ENCODE measurements at regions not wholly inside any gene's neighbourhood (a gene's known extent, or its start where the extent isn't known, plus 50 kb on each side); places are given as distances from the start of the nearest gene placed in this dataset.

DNA sequence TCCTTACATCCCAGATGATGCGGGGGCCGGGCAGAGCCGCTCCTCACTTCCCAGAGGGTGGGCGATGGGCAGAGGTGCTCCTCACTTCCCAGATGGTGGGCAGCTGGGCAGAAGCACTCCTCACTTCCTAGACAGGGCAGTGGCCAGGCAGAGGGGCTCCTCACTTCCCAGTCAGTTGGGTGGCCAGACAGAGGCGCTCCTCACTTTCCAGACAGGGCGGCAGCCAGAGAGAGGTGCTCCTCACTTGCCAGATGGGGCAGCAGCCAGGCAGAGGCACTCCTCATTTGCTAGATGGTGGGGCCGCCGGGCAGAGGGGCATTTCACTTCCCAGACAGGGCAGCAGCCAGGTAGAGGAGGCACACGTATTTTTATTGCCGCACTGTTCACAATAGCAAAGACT, 622.0 kb upstream of the KCNMB2 start:
- TF ChIP-seq, protein P1, sequence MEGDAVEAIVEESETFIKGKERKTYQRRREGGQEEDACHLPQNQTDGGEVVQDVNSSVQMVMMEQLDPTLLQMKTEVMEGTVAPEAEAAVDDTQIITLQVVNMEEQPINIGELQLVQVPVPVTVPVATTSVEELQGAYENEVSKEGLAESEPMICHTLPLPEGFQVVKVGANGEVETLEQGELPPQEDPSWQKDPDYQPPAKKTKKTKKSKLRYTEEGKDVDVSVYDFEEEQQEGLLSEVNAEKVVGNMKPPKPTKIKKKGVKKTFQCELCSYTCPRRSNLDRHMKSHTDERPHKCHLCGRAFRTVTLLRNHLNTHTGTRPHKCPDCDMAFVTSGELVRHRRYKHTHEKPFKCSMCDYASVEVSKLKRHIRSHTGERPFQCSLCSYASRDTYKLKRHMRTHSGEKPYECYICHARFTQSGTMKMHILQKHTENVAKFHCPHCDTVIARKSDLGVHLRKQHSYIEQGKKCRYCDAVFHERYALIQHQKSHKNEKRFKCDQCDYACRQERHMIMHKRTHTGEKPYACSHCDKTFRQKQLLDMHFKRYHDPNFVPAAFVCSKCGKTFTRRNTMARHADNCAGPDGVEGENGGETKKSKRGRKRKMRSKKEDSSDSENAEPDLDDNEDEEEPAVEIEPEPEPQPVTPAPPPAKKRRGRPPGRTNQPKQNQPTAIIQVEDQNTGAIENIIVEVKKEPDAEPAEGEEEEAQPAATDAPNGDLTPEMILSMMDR (IDR thresholded peaks at IDR 0.05), result no peak
- no peak for TF ChIP-seq POLR2A (IDR thresholded peaks at IDR 0.05)

Measured in testis (tissue), 2 donors.